IMR-90 (cell line): ENCODE measurements at regions not wholly inside any gene's neighbourhood (a gene's known extent, or its start where the extent isn't known, plus 50 kb on each side); places are given as distances from the start of the nearest gene placed in this dataset.
A peak's percentile ranks its signal among the peaks of the same experiment; 100 is the strongest.

Experiments
- ATAC-seq: fragments of 200-7000 bp; cut with Tn5 transposase; 2 replicates; pipeline ENCODE4 v1.9.1; 2020; ENCODE audit warnings: low read depth, mild to moderate bottlenecking, moderate library complexity
- BruUV-seq: library from RNA; stranded (reverse); fragments of 400-500 nt; replicated peaks from 2 replicates; lab custom pipeline; 2021; lab: Mats Ljungman, UMichigan
- CTCF ChIA-PET: fragments of 300-600 bp; formaldehyde crosslinking; extraction: SDS; loops from one replicate; lab custom pipeline; 2021; ENCODE audit warnings: antibody characterized with exemption; lab: Yijun Ruan, JAX
- POLR2A ChIA-PET: fragments of 300-600 bp; sonication (Branson Sonifier 250); formaldehyde crosslinking; loops from one replicate; lab custom pipeline; 2022; ENCODE audit warnings: antibody characterized with exemption; ENCODE audit not compliant: unreplicated experiment; lab: Charles Lee
- DNase-seq: peaks from one replicate; pipeline ENCODE4 v3.0.0; 2013
- H2AFZ ChIP-seq: replicated peaks from 2 replicates; pipeline ENCODE3; 2013; ENCODE audit warnings: low read length, mild to moderate bottlenecking; ENCODE audit not compliant: poor library complexity
- H2AK5ac ChIP-seq: 2 replicates; pipeline ENCODE4 v1.6.1; 2013; ENCODE audit warnings: low read depth, low read length, inconsistent platforms
- H2AK9ac ChIP-seq: replicated peaks from 2 replicates; pipeline ENCODE3; 2013; ENCODE audit warnings: mild to moderate bottlenecking, low read depth, low read length, moderate library complexity; ENCODE audit not compliant: poor library complexity
- H2BK120ac ChIP-seq: 2 replicates; pipeline ENCODE4 v1.6.1; 2013; ENCODE audit warnings: low read depth, low read length, inconsistent platforms
- H2BK15ac ChIP-seq: 3 replicates; pipeline ENCODE4 v1.6.1; 2013; ENCODE audit warnings: low read depth, low read length, inconsistent platforms
- H2BK20ac ChIP-seq: 2 replicates; pipeline ENCODE4 v1.6.1; 2013; ENCODE audit warnings: low read depth, mild to moderate bottlenecking, inconsistent platforms, low read length, moderate library complexity
- H2BK5ac ChIP-seq: 2 replicates; pipeline ENCODE4 v1.6.1; 2013; ENCODE audit warnings: mild to moderate bottlenecking, low read depth, low read length, inconsistent platforms; ENCODE audit not compliant: poor library complexity, severe bottlenecking
- H3K14ac ChIP-seq: replicated peaks from 2 replicates; pipeline ENCODE4 v1.6.1; 2013; ENCODE audit warnings: low read depth, low read length, inconsistent platforms
- H3K18ac ChIP-seq: 2 replicates; pipeline ENCODE4 v1.6.1; 2013; ENCODE audit warnings: low read depth, low read length, control low read depth
- H3K23ac ChIP-seq: 2 replicates; pipeline ENCODE4 v1.6.1; 2013; ENCODE audit warnings: low read depth, low read length, inconsistent platforms
- H3K27ac ChIP-seq: 2 replicates; pipeline ENCODE4 v1.5.1; 2013; ENCODE audit warnings: mild to moderate bottlenecking, control low read depth, low read length; ENCODE audit not compliant: insufficient read depth
- H3K27me3 ChIP-seq: 2 replicates; pipeline ENCODE4 v1.6.1; 2013; ENCODE audit warnings: low read length; ENCODE audit not compliant: control insufficient read depth, insufficient read depth
- H3K36me3 ChIP-seq: 2 replicates; pipeline ENCODE4 v1.6.1; 2013; ENCODE audit warnings: low read length, mixed read lengths; ENCODE audit not compliant: control insufficient read depth, insufficient read depth
- H3K4ac ChIP-seq: 2 replicates; pipeline ENCODE4 v1.6.1; 2013; ENCODE audit warnings: low read depth, low read length, inconsistent platforms
- H3K4me1 ChIP-seq: 2 replicates; pipeline ENCODE4 v1.6.1; 2013; ENCODE audit warnings: low read length, mixed read lengths; ENCODE audit not compliant: control insufficient read depth, insufficient read depth
- H3K4me2 ChIP-seq: 2 replicates; pipeline ENCODE4 v1.6.1; 2013; ENCODE audit warnings: low read depth, mild to moderate bottlenecking, control low read depth, low read length, moderate library complexity
- H3K4me3 ChIP-seq: 2 replicates; pipeline ENCODE4 v1.5.1; 2013; ENCODE audit warnings: low read depth, mild to moderate bottlenecking, control low read depth, low read length, moderate library complexity; ENCODE audit not compliant: insufficient read depth
- H3K56ac ChIP-seq: 2 replicates; pipeline ENCODE4 v1.6.1; 2013; ENCODE audit warnings: low read length, inconsistent platforms; ENCODE audit not compliant: insufficient read depth; ENCODE audit errors: extremely low read depth
- H3K79me1 ChIP-seq, 2 experiments: 2 replicates each; pipeline ENCODE4 v1.6.1; 2013; ENCODE audit warnings: low read length in 2 of 2, inconsistent platforms in 1 of 2, low read depth in 1 of 2
- H3K9ac ChIP-seq: 2 replicates; pipeline ENCODE4 v1.6.1; 2013; ENCODE audit warnings: low read depth, low read length, control low read depth
- H3K9me1 ChIP-seq: 2 replicates; pipeline ENCODE4 v1.6.1; 2013; ENCODE audit warnings: low read length, inconsistent platforms; ENCODE audit not compliant: insufficient read depth
- H3K9me3 ChIP-seq: 2 replicates; pipeline ENCODE4 v1.6.1; 2013; ENCODE audit warnings: low read length; ENCODE audit not compliant: control insufficient read depth, insufficient read depth
- H4K20me1 ChIP-seq: 2 replicates; pipeline ENCODE4 v1.6.1; 2013; ENCODE audit warnings: low read length, inconsistent platforms; ENCODE audit not compliant: insufficient read depth
- H4K5ac ChIP-seq: 2 replicates; pipeline ENCODE4 v1.6.1; 2013; ENCODE audit warnings: mild to moderate bottlenecking, low read depth, low read length, control low read depth
- H4K8ac ChIP-seq, 2 experiments: 2 replicates each; pipeline ENCODE4 v1.6.1; 2013; ENCODE audit warnings: low read depth in 2 of 2, low read length in 2 of 2, control low read depth in 1 of 2, inconsistent platforms in 1 of 2
- H4K91ac ChIP-seq: 2 replicates; pipeline ENCODE4 v1.6.1; 2013; ENCODE audit warnings: low read depth, low read length, inconsistent platforms; ENCODE audit not compliant: insufficient read depth
- BHLHE40 ChIP-seq: fragments of 150-350 bp; IDR thresholded peaks from 2 replicates; pipeline ENCODE4 v1.6.1; 2016; ENCODE audit warnings: mild to moderate bottlenecking, low read depth, low read length
- CEBPB ChIP-seq: IDR thresholded peaks from 2 replicates; pipeline ENCODE4 v1.6.1; 2012; ENCODE audit warnings: low read depth, low read length, improper control_type of control experiment
- FOS ChIP-seq: fragments of 150-350 bp; IDR thresholded peaks from 2 replicates; pipeline ENCODE4 v1.6.1; 2016; ENCODE audit warnings: low read depth, low read length
- MAFK ChIP-seq: IDR thresholded peaks from 2 replicates; pipeline ENCODE4 v1.6.1; 2012; ENCODE audit warnings: low read depth, low read length, improper control_type of control experiment
- MXI1 ChIP-seq: IDR thresholded peaks from 2 replicates; pipeline ENCODE4 v1.6.1; 2012; ENCODE audit warnings: low read depth, mild to moderate bottlenecking, low read length, moderate library complexity, borderline replicate concordance
- NFE2L2 ChIP-seq: fragments of 150-350 bp; IDR thresholded peaks from 2 replicates; pipeline ENCODE4 v1.6.1; 2016; ENCODE audit warnings: low read depth, mild to moderate bottlenecking, low read length
- POLR2A ChIP-seq: IDR thresholded peaks from 2 replicates; pipeline ENCODE4 v1.6.1; 2012; ENCODE audit warnings: mild to moderate bottlenecking, low read depth, low read length
- RAD21 ChIP-seq: IDR thresholded peaks from 2 replicates; pipeline ENCODE4 v1.6.1; 2012; ENCODE audit warnings: low read length, improper control_type of control experiment
- RCOR1 ChIP-seq: IDR thresholded peaks from 2 replicates; pipeline ENCODE4 v1.6.1; 2012; ENCODE audit warnings: mild to moderate bottlenecking, low read length, improper control_type of control experiment; ENCODE audit not compliant: insufficient replicate concordance
- RFX5 ChIP-seq: IDR thresholded peaks from 2 replicates; pipeline ENCODE4 v1.8.0; 2012; ENCODE audit warnings: low read depth, mild to moderate bottlenecking, low read length, moderate library complexity
- SMC3 ChIP-seq: fragments of 150-350 bp; IDR thresholded peaks from 2 replicates; pipeline ENCODE4 v1.6.1; 2016; ENCODE audit warnings: low read depth, mild to moderate bottlenecking, antibody characterized with exemption, low read length, moderate library complexity
- WGBS, 2 experiments: methylation state at CpG; one replicate each; pipeline versions ENCODE4 v1.1.5 to v1.1.7; 2013; ENCODE audit warnings: missing lambda C conversion rate in 2 of 2; ENCODE audit not compliant: insufficient read length in 1 of 2; ENCODE audit errors: extremely low coverage in 2 of 2; 5-methylcytosine and 5-hydroxymethylcytosine counted together
- dilution Hi-C: fragments of 300-500 bp; cut with HindIII; formaldehyde crosslinking; loops from one replicate; pipeline ENCODE4 v1.14.3; 2018; ENCODE audit warnings: low sequenced_read_pairs; ENCODE audit not compliant: unreplicated experiment
- in situ Hi-C: fragments of 300-500 bp; cut with MboI; formaldehyde crosslinking; loops from 3 replicates; pipeline ENCODE4 v1.14.3; 2019; ENCODE audit warnings: low sequenced_read_pairs, inconsistent platforms, mixed read lengths
- intact Hi-C: fragments of 100-400 bp; cut with micrococcal nuclease; formaldehyde crosslinking; loops from 2 replicates; pipeline ENCODE4 v1.10.0; 2022
- TF ChIP-seq, protein P1 (sequence below): fragments of 150-350 bp; IDR thresholded peaks from 2 replicates; pipeline ENCODE4 v1.6.1; 2017; ENCODE audit warnings: mild to moderate bottlenecking, antibody characterized with exemption, low read length, low read depth
- TF ChIP-seq, protein P2 (sequence below): fragments of 150-350 bp; IDR thresholded peaks from 2 replicates; pipeline ENCODE4 v1.6.1; 2016; ENCODE audit warnings: low read depth, mild to moderate bottlenecking, low read length, moderate library complexity, borderline replicate concordance
- TF ChIP-seq, protein P3 (sequence below): conservative IDR thresholded peaks from 2 replicates; pipeline ENCODE4 v1.5.1; 2012; ENCODE audit warnings: mild to moderate bottlenecking, low read depth, low read length, improper control_type of control experiment

DNA sequence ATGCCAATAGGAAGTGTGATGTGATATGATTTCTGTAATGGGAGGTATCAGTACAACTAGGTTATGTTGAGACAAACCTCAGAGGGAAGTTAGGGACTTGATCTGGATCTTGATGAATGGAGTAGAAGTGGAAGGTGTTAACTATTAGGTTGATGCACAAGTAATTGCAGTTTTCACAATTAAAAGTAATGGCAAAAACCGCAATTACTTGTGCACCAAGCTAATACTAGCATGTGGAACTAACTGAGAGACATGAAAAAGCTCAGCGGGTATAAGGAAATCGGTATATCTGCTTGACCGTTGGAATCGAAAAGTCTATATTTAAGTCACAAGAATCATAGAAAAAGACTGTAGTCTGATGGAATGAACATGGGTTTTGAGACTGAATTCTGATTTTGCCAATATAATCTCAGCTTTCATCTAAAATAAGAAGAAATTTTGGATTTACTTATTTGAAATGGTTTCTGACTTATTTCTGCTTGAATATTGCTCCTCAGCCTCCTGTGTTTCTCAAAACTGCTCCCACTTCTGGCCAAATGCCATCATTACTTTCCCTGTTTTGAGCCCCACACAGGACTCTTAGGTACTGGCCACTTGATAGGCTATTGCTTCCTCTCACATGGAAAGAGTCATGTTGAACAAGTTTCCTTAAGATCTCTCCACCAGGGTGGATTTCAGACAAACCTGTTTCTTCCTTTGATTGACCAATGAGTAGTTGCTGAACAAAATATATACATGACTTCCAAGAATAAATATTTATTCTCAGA lies 271.5 kb upstream of the COL8A1 start:
- Histone ChIP-seq H2BK120ac (no peak overlapping the region), H3K18ac (no peak overlapping the region), H3K4me2 (no peak overlapping the region), H3K27me3 (no peaks in the 10 kb centered on the region), H2AFZ (no peak overlapping the region), H3K36me3 (no peaks in the 10 kb centered on the region), H3K56ac (no peak overlapping the region; the same call in 1 of the 2 replicates), H3K4ac (no peak overlapping the region), H3K23ac (no peak overlapping the region), H4K8ac (no peak overlapping the region), H4K91ac (no peak overlapping the region), H2AK9ac (no peak overlapping the region), H3K27ac (no peak overlapping the region), H3K9ac (no peak overlapping the region), H4K20me1 (no peaks in the 10 kb centered on the region), H2AK5ac (no peak overlapping the region), H3K9me3 (no peaks in the 10 kb centered on the region), H2BK5ac (no peak overlapping the region), H3K9me1 (no peaks in the 10 kb centered on the region), H3K4me1 (no peaks in the 10 kb centered on the region), H4K5ac (no peak overlapping the region), H2BK15ac (no peak overlapping the region), H3K79me1 (no peaks in the 10 kb centered on the region), H2BK20ac (no peak overlapping the region), H3K14ac (no peak overlapping the region), H3K4me3 (no peak overlapping the region)
- in situ Hi-C loops, result no loop called here
- BruUV-seq, result no TSS peak
- DNase-seq, result no peak
- CTCF ChIA-PET, result no interaction called here
- intact Hi-C loops, result no loop called here
- dilution Hi-C loops, result no loop called here
- WGBS, 2 experiments, result no CpG with 5 or more reads among the region's 5 CpGs
- TF ChIP-seq MXI1 (no peak), CEBPB (no peak), POLR2A (no peak), RAD21 (no peak), SMC3 (no peak), MAFK (no peak), BHLHE40 (no peak), FOS (no peak), RCOR1 (no peak), NFE2L2 (no peak), RFX5 (no peak)
- TF ChIP-seq, protein P1, sequence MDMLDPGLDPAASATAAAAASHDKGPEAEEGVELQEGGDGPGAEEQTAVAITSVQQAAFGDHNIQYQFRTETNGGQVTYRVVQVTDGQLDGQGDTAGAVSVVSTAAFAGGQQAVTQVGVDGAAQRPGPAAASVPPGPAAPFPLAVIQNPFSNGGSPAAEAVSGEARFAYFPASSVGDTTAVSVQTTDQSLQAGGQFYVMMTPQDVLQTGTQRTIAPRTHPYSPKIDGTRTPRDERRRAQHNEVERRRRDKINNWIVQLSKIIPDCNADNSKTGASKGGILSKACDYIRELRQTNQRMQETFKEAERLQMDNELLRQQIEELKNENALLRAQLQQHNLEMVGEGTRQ, result no peak
- TF ChIP-seq, protein P2, sequence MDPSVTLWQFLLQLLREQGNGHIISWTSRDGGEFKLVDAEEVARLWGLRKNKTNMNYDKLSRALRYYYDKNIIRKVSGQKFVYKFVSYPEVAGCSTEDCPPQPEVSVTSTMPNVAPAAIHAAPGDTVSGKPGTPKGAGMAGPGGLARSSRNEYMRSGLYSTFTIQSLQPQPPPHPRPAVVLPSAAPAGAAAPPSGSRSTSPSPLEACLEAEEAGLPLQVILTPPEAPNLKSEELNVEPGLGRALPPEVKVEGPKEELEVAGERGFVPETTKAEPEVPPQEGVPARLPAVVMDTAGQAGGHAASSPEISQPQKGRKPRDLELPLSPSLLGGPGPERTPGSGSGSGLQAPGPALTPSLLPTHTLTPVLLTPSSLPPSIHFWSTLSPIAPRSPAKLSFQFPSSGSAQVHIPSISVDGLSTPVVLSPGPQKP, result no peak
- TF ChIP-seq, protein P3, sequence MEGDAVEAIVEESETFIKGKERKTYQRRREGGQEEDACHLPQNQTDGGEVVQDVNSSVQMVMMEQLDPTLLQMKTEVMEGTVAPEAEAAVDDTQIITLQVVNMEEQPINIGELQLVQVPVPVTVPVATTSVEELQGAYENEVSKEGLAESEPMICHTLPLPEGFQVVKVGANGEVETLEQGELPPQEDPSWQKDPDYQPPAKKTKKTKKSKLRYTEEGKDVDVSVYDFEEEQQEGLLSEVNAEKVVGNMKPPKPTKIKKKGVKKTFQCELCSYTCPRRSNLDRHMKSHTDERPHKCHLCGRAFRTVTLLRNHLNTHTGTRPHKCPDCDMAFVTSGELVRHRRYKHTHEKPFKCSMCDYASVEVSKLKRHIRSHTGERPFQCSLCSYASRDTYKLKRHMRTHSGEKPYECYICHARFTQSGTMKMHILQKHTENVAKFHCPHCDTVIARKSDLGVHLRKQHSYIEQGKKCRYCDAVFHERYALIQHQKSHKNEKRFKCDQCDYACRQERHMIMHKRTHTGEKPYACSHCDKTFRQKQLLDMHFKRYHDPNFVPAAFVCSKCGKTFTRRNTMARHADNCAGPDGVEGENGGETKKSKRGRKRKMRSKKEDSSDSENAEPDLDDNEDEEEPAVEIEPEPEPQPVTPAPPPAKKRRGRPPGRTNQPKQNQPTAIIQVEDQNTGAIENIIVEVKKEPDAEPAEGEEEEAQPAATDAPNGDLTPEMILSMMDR, result no peak
- peak; percentile 32; the same call in 1 of the 2 replicates for ATAC-seq
- POLR2A ChIA-PET, result no interaction called here
